K562 (cell line): ENCODE measurements at regions not wholly inside any gene's neighbourhood (a gene's known extent, or its start where the extent isn't known, plus 50 kb on each side); places are given as distances from the start of the nearest gene placed in this dataset.

ENCODE experiments used
- ATAC-seq: fragments of 200-7000 bp; cut with Tn5 transposase; 3 replicates; pipeline ENCODE4 v1.9.1; 2020; ENCODE audit warnings: moderate library complexity
- BruUV-seq: library from RNA; stranded (reverse); fragments of 400-500 nt; replicated peaks from 2 replicates; lab custom pipeline; 2021; lab: Mats Ljungman, UMichigan
- CTCF ChIA-PET: fragments of 300-600 bp; formaldehyde crosslinking; extraction: SDS; loops from one replicate; lab custom pipeline; 2021; ENCODE audit warnings: low intra/inter-chr PET ratio; lab: Yijun Ruan, JAX
- POLR2A ChIA-PET: fragments of 300-600, 350-650 bp; sonication (Branson Sonifier 250); formaldehyde crosslinking; extraction: SDS; loops from one replicate; lab custom pipeline; 2021; ENCODE audit warnings: antibody characterized with exemption, inconsistent platforms; lab: Yijun Ruan, JAX
- DNase-seq, 4 experiments: peaks; one replicate each; pipeline versions ENCODE4 v3.0.0 to v3.0.0-alpha.2; 2011 to 2018; ENCODE audit warnings: low spot score in 3 of 4, mixed read lengths in 3 of 4; ENCODE audit errors: extremely low read depth in 1 of 4
- FAIRE-seq: peaks from 2 replicates; lab custom pipeline; 2011; peaks lifted over from hg19 to GRCh38; lab: Jason Lieb, UNC
- H2AFZ ChIP-seq: 2 replicates; pipeline ENCODE4 v1.6.0; 2011; ENCODE audit warnings: low read depth, low read length, control low read depth, inconsistent platforms
- H3K27ac ChIP-seq: fragments of 200-600 bp; 3 replicates; pipeline ENCODE4 v1.8.0; 2011; ENCODE audit warnings: low read depth, mild to moderate bottlenecking, control low read depth, inconsistent platforms, low read length, moderate library complexity, mixed read lengths; ENCODE audit errors: extremely low read depth
- H3K27me3 ChIP-seq, 2 experiments: fragments of 300-600 bp in 1 of 2; 2 replicates in 1 of 2; 3 replicates in 1 of 2; pipeline versions ENCODE4 v1.6.0 to v1.8.0; 2011; ENCODE audit warnings: inconsistent platforms in 2 of 2, low read length in 2 of 2, mild to moderate bottlenecking in 1 of 2, mixed read lengths in 1 of 2, moderate library complexity in 1 of 2; ENCODE audit not compliant: control insufficient read depth in 2 of 2, insufficient read depth in 2 of 2
- H3K36me3 ChIP-seq: fragments of 300-600 bp; 3 replicates; pipeline ENCODE4 v1.8.0; 2011; ENCODE audit warnings: mild to moderate bottlenecking, low read length, inconsistent platforms; ENCODE audit not compliant: control insufficient read depth, insufficient read depth
- H3K4me1 ChIP-seq, 2 experiments: fragments of 200-600 bp in 1 of 2; replicated peaks in 1 of 2; 2 replicates in 1 of 2; 3 replicates in 1 of 2; pipeline versions ENCODE4 v1.5.1 to v1.8.0; 2011; ENCODE audit warnings: inconsistent platforms in 2 of 2, low read length in 2 of 2, mild to moderate bottlenecking in 1 of 2, mixed read lengths in 1 of 2, moderate library complexity in 1 of 2; ENCODE audit not compliant: control insufficient read depth in 2 of 2, insufficient read depth in 2 of 2
- H3K4me2 ChIP-seq: 2 replicates; pipeline ENCODE4 v1.6.1; 2011; ENCODE audit warnings: low read length, control low read depth, inconsistent platforms, mixed read lengths; ENCODE audit not compliant: insufficient read depth
- H3K4me3 ChIP-seq: fragments of 200-600 bp; sonication (generic), shearing (Covaris generic); 2 replicates; pipeline ENCODE4 v1.5.1; 2016; ENCODE audit warnings: control low read depth, inconsistent platforms
- H3K79me2 ChIP-seq: fragments of 200-600 bp; 3 replicates; pipeline ENCODE4 v1.8.0; 2011; ENCODE audit warnings: low read length, inconsistent platforms; ENCODE audit not compliant: control insufficient read depth, insufficient read depth
- H3K9ac ChIP-seq, 2 experiments: 2 replicates each; pipeline versions ENCODE4 v1.6.0 to v1.6.1; 2011; ENCODE audit warnings: low read depth in 2 of 2, low read length in 2 of 2, control low read depth in 1 of 2, inconsistent platforms in 1 of 2, mild to moderate bottlenecking in 1 of 2, mixed read lengths in 1 of 2; ENCODE audit not compliant: insufficient read depth in 1 of 2
- H3K9me1 ChIP-seq: one replicate; pipeline ENCODE4 v1.6.0; 2011; ENCODE audit warnings: inconsistent platforms, mild to moderate bottlenecking, low read length, moderate library complexity; ENCODE audit not compliant: control insufficient read depth, insufficient read depth
- H3K9me3 ChIP-seq: replicated peaks from 2 replicates; pipeline ENCODE4 v1.5.1; 2011; ENCODE audit warnings: low read depth, low read length, inconsistent platforms; ENCODE audit not compliant: control insufficient read depth, insufficient read depth
- H4K20me1 ChIP-seq: replicated peaks from 2 replicates; pipeline ENCODE4 v1.6.1; 2011; ENCODE audit warnings: low read length, inconsistent platforms, mixed read lengths; ENCODE audit not compliant: control insufficient read depth, insufficient read depth
- FOXA3 ChIP-seq, 2 experiments: fragments of 450-650 bp in 1 of 2; sonication (generic) in 1 of 2; formaldehyde crosslinking; IDR thresholded peaks in 1 of 2; conservative IDR thresholded peaks in 1 of 2; 2 replicates each; pipeline versions ENCODE4 v1.4.0 to v1.8.0; 2020 to 2022; ENCODE audit warnings: mild to moderate bottlenecking in 2 of 2, missing genetic modification reagents in 1 of 2
- GTF2F1 ChIP-seq: IDR thresholded peaks from 2 replicates; pipeline ENCODE4 v1.6.1; 2011; ENCODE audit warnings: low read depth, low read length, improper control_type of control experiment
- MTF1 ChIP-seq: fragments of 250-450 bp; sonication (Bioruptor Pico); IDR thresholded peaks from 2 replicates; pipeline ENCODE4 v1.9.0; 2021; ENCODE audit warnings: moderate library complexity, mild to moderate bottlenecking, inconsistent platforms, borderline replicate concordance
- NCOA4 ChIP-seq: fragments of 450-650 bp; IDR thresholded peaks from 2 replicates; pipeline ENCODE4 v1.6.1; 2018; ENCODE audit warnings: mild to moderate bottlenecking; ENCODE audit not compliant: partially characterized antibody
- TAL1 ChIP-seq: fragments of 450-650 bp; IDR thresholded peaks from 2 replicates; pipeline ENCODE4 v1.6.1; 2016; ENCODE audit warnings: mild to moderate bottlenecking
- WGBS: fragments of 100-300 bp; shearing (Covaris generic); methylation state at CpG from one replicate; pipeline ENCODE4 v1.1.6; 2016; ENCODE audit warnings: low coverage, mixed read lengths; ENCODE audit not compliant: insufficient coverage; ENCODE audit errors: missing lambda C conversion rate; 5-methylcytosine and 5-hydroxymethylcytosine counted together
- in situ Hi-C: fragments of 300-500 bp; cut with MboI; formaldehyde crosslinking; loops from 4 replicates; pipeline ENCODE4 v1.15.0; 2018; ENCODE audit warnings: inconsistent platforms, mixed read lengths
- intact Hi-C: fragments of 100-400 bp; cut with micrococcal nuclease; formaldehyde crosslinking; loops from 2 replicates; pipeline ENCODE4 v1.14.2; 2022
- TF ChIP-seq, protein P1 (sequence below): sonication (generic); formaldehyde crosslinking; IDR thresholded peaks from 2 replicates; pipeline ENCODE4 v1.8.0; 2022; ENCODE audit warnings: mild to moderate bottlenecking, missing genetic modification reagents, borderline replicate concordance
- TF ChIP-seq, protein P2 (sequence below): fragments of 450-650 bp; formaldehyde crosslinking; IDR thresholded peaks from 2 replicates; pipeline ENCODE4 v1.4.0; 2022; ENCODE audit warnings: missing genetic modification characterization
- TF ChIP-seq, protein P3 (sequence below): fragments of 450-650 bp; IDR thresholded peaks from 2 replicates; pipeline ENCODE4 v1.6.1; 2016; ENCODE audit warnings: low read depth
- TF ChIP-seq, protein P4 (sequence below), 2 experiments: fragments of 450-650 bp; IDR thresholded peaks; 2 replicates each; pipeline ENCODE4 v1.6.1; 2016

DNA sequence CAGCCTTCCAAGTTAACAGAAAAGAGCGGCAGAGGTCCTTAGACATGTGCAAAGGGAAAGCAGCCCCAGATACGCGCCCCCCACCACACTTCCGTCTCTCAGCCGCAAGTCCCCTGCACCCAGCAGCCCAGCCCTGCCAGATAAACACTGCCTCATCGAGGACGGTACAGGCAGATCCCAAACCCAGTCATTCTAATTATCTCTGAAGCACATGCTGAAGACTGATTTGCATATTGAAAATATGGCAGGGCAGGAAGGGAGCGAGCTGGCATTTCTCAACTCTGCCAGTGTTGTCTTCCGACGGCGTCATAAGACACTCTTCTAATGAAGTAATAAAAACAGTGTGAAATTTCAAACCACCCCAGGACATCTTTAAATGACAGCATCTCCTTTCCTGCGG is 122.8 kb upstream of the CDH4 start:
- Histone ChIP-seq H3K27ac (no peak overlapping the region), H3K9me3 (no peaks in the 10 kb centered on the region), H3K4me3 (no peak overlapping the region), H3K9ac (no peak overlapping the region), H3K27me3 (peaks cover 0 to 23% of the 10 kb centered on the region in 2 experiments; a peak in 2 of 5 replicates), H3K79me2 (no peaks in the 10 kb centered on the region), H3K4me2 (no peak overlapping the region), H3K4me1 (no peaks in the 10 kb centered on the region), H3K36me3 (no peaks in the 10 kb centered on the region), H4K20me1 (no peaks in the 10 kb centered on the region), H3K9me1 (no peaks in the 10 kb centered on the region), H2AFZ (no peak overlapping the region)
- TF ChIP-seq TAL1: no peak
- TF ChIP-seq, protein P1, sequence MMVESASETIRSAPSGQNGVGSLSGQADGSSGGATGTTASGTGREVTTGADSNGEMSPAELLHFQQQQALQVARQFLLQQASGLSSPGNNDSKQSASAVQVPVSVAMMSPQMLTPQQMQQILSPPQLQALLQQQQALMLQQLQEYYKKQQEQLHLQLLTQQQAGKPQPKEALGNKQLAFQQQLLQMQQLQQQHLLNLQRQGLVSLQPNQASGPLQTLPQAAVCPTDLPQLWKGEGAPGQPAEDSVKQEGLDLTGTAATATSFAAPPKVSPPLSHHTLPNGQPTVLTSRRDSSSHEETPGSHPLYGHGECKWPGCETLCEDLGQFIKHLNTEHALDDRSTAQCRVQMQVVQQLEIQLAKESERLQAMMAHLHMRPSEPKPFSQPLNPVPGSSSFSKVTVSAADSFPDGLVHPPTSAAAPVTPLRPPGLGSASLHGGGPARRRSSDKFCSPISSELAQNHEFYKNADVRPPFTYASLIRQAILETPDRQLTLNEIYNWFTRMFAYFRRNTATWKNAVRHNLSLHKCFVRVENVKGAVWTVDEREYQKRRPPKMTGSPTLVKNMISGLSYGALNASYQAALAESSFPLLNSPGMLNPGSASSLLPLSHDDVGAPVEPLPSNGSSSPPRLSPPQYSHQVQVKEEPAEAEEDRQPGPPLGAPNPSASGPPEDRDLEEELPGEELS: no peak
- TF ChIP-seq, protein P2, sequence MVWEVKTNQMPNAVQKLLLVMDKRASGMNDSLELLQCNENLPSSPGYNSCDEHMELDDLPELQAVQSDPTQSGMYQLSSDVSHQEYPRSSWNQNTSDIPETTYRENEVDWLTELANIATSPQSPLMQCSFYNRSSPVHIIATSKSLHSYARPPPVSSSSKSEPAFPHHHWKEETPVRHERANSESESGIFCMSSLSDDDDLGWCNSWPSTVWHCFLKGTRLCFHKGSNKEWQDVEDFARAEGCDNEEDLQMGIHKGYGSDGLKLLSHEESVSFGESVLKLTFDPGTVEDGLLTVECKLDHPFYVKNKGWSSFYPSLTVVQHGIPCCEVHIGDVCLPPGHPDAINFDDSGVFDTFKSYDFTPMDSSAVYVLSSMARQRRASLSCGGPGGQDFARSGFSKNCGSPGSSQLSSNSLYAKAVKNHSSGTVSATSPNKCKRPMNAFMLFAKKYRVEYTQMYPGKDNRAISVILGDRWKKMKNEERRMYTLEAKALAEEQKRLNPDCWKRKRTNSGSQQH (CRISPR knock-in tag): no peak
- TF ChIP-seq FOXA3 (CRISPR knock-in tag; conservative IDR thresholded peaks at IDR 0.05 in 1 of 2, IDR thresholded peaks at IDR 0.05 in 1 of 2): no peak
- TF ChIP-seq GTF2F1: no peak
- TF ChIP-seq MTF1 (CRISPR knock-in tag): no peak
- TF ChIP-seq, protein P3, sequence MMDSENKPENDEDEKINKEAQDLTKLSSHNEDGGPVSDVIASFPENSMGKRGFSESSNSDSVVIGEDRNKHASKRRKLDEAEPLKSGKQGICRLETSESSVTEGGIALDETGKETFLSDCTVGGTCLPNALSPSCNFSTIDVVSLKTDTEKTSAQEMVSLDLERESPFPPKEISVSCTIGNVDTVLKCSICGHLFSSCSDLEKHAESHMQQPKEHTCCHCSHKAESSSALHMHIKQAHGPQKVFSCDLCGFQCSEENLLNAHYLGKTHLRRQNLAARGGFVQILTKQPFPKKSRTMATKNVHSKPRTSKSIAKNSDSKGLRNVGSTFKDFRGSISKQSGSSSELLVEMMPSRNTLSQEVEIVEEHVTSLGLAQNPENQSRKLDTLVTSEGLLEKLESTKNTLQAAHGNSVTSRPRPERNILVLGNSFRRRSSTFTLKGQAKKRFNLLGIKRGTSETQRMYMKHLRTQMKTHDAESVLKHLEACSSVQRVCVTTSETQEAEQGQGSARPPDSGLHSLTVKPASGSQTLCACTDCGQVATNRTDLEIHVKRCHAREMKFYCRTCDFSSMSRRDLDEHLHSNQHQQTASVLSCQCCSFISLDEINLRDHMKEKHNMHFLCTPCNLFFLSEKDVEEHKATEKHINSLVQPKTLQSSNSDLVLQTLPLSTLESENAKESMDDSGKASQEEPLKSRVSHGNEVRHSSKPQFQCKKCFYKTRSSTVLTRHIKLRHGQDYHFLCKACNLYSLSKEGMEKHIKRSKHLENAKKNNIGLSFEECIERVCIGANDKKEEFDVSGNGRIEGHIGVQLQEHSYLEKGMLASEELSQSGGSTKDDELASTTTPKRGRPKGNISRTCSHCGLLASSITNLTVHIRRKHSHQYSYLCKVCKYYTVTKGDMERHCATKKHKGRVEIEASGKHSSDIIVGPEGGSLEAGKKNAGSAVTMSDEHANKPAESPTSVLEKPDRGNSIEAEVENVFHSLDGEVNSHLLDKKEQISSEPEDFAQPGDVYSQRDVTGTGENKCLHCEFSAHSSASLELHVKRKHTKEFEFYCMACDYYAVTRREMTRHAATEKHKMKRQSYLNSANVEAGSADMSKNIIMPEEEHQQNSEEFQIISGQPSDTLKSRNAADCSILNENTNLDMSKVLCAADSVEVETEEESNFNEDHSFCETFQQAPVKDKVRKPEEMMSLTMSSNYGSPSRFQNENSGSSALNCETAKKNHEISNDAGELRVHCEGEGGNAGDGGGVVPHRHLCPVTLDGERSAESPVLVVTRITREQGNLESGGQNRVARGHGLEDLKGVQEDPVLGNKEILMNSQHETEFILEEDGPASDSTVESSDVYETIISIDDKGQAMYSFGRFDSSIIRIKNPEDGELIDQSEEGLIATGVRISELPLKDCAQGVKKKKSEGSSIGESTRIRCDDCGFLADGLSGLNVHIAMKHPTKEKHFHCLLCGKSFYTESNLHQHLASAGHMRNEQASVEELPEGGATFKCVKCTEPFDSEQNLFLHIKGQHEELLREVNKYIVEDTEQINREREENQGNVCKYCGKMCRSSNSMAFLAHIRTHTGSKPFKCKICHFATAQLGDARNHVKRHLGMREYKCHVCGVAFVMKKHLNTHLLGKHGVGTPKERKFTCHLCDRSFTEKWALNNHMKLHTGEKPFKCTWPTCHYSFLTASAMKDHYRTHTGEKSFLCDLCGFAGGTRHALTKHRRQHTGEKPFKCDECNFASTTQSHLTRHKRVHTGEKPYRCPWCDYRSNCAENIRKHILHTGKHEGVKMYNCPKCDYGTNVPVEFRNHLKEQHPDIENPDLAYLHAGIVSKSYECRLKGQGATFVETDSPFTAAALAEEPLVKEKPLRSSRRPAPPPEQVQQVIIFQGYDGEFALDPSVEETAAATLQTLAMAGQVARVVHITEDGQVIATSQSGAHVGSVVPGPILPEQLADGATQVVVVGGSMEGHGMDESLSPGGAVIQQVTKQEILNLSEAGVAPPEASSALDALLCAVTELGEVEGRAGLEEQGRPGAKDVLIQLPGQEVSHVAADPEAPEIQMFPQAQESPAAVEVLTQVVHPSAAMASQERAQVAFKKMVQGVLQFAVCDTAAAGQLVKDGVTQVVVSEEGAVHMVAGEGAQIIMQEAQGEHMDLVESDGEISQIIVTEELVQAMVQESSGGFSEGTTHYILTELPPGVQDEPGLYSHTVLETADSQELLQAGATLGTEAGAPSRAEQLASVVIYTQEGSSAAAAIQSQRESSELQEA: no peak
- no peak for TF ChIP-seq NCOA4
- TF ChIP-seq, protein P4, sequence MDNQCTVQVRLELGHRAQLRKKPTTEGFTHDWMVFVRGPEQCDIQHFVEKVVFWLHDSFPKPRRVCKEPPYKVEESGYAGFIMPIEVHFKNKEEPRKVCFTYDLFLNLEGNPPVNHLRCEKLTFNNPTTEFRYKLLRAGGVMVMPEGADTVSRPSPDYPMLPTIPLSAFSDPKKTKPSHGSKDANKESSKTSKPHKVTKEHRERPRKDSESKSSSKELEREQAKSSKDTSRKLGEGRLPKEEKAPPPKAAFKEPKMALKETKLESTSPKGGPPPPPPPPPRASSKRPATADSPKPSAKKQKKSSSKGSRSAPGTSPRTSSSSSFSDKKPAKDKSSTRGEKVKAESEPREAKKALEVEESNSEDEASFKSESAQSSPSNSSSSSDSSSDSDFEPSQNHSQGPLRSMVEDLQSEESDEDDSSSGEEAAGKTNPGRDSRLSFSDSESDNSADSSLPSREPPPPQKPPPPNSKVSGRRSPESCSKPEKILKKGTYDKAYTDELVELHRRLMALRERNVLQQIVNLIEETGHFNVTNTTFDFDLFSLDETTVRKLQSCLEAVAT (IDR thresholded peaks at IDR 0.05): no peak
- FAIRE-seq: no peak
- ChIA-PET POLR2A (interaction anchor here (1.2 kb wide), 1 partner anchor 10 kb away, joined by 3 read pairs; no protein-coding TSS in a partner anchor), CTCF (no interaction called here)
- DNase-seq: no peak
- in situ Hi-C loops: no loop called here
- WGBS: under 1% methylated on average over 12 of the region's 12 CpGs
- BruUV-seq: no TSS peak
- intact Hi-C loops: no loop called here
- ATAC-seq: no peak
